Panc1 (cell line): ENCODE measurements at regions not wholly inside any gene's neighbourhood (a gene's known extent, or its start where the extent isn't known, plus 50 kb on each side); places are given as distances from the start of the nearest gene placed in this dataset.
"Not testable (repeated sequence)": the region's sequence is repeated elsewhere in the genome, so short reads cannot be mapped to it uniquely, and the experiment has no call there.

Source experiments
- ATAC-seq: fragments of 200-7000 bp; cut with Tn5 transposase; 2 replicates; pipeline ENCODE4 v1.9.1; 2020; ENCODE audit warnings: mild to moderate bottlenecking, moderate library complexity
- BruUV-seq: library from RNA; stranded (reverse); fragments of 400-500 nt; replicated peaks from 2 replicates; lab custom pipeline; 2021; lab: Mats Ljungman, UMichigan
- CTCF ChIA-PET: fragments of 300-600 bp; sonication (Branson Sonifier 250); formaldehyde crosslinking; loops from one replicate; lab custom pipeline; 2022; ENCODE audit warnings: antibody characterized with exemption; lab: Charles Lee
- POLR2A ChIA-PET: fragments of 300-600 bp; sonication (Branson Sonifier 250); formaldehyde crosslinking; loops from one replicate; lab custom pipeline; 2022; ENCODE audit warnings: antibody characterized with exemption; lab: Charles Lee
- DNase-seq: peaks from one replicate; pipeline ENCODE4 v3.0.0-alpha.2; 2010; ENCODE audit warnings: low read depth, low spot score
- H3K27ac ChIP-seq: 2 replicates; pipeline ENCODE4 v1.5.1; 2011; ENCODE audit warnings: mild to moderate bottlenecking, low read length, inconsistent platforms
- H3K27me3 ChIP-seq: fragments of 200-500 bp; sonication (Bioruptor generic); 2 replicates; pipeline ENCODE4 v1.6.0; 2014; ENCODE audit warnings: low read length, inconsistent platforms; ENCODE audit not compliant: control insufficient read depth, insufficient read depth
- H3K36me3 ChIP-seq: fragments of 200-500 bp; sonication (Bioruptor generic); 2 replicates; pipeline ENCODE4 v1.5.1; 2014; ENCODE audit warnings: inconsistent platforms, mild to moderate bottlenecking, low read length, moderate library complexity; ENCODE audit not compliant: control insufficient read depth, insufficient read depth
- H3K4me1 ChIP-seq: 2 replicates; pipeline ENCODE4 v1.5.1; 2011; ENCODE audit warnings: inconsistent platforms, mild to moderate bottlenecking, low read length, moderate library complexity; ENCODE audit not compliant: control insufficient read depth, insufficient read depth
- H3K4me3 ChIP-seq, 2 experiments: 2 replicates each; pipeline ENCODE4 v1.5.1; 2011 to 2012; ENCODE audit warnings: low read depth in 2 of 2, low read length in 2 of 2, mild to moderate bottlenecking in 2 of 2, inconsistent platforms in 1 of 2, moderate library complexity in 1 of 2
- H3K9me3 ChIP-seq: fragments of 200-500 bp; sonication (Bioruptor generic); 2 replicates; pipeline ENCODE4 v1.5.1; 2014; ENCODE audit warnings: low read depth, mild to moderate bottlenecking, inconsistent platforms, low read length, moderate library complexity; ENCODE audit not compliant: control insufficient read depth, insufficient read depth
- CTCF ChIP-seq: fragments of 450-650 bp; IDR thresholded peaks from 2 replicates; pipeline ENCODE4 v1.5.1; 2017; ENCODE audit warnings: mild to moderate bottlenecking
- POLR2AphosphoS5 ChIP-seq: IDR thresholded peaks from 2 replicates; pipeline ENCODE4 v1.6.1; 2012; ENCODE audit warnings: mild to moderate bottlenecking, low read depth, low read length, moderate library complexity
- SIN3A ChIP-seq: IDR thresholded peaks from 2 replicates; pipeline ENCODE4 v1.6.1; 2012; ENCODE audit warnings: low read depth, mild to moderate bottlenecking, low read length, moderate library complexity, borderline replicate concordance; ENCODE audit not compliant: insufficient read depth
- TCF7L2 ChIP-seq: IDR thresholded peaks from 2 replicates; pipeline ENCODE4 v1.6.1; 2011; ENCODE audit warnings: mild to moderate bottlenecking, low read depth, low read length, inconsistent platforms
- in situ Hi-C: cut with HindIII; loops from 2 replicates; pipeline ENCODE4 v1.10.0; 2016; ENCODE audit warnings: low sequenced_read_pairs, low pct_unique_long_range_greater_than_20kb
- intact Hi-C: fragments of 100-400 bp; cut with micrococcal nuclease; formaldehyde crosslinking; loops from one replicate; pipeline ENCODE4 v1.10.0; 2022; ENCODE audit not compliant: unreplicated experiment
- TF ChIP-seq, protein P1 (sequence below), 2 experiments: IDR thresholded peaks; 2 replicates each; pipeline ENCODE4 v1.6.1; 2011 to 2012; ENCODE audit warnings: low read depth in 2 of 2, control low read depth in 1 of 2, low read length in 1 of 2, mild to moderate bottlenecking in 1 of 2, moderate library complexity in 1 of 2; ENCODE audit not compliant: insufficient read depth in 1 of 2

DNA sequence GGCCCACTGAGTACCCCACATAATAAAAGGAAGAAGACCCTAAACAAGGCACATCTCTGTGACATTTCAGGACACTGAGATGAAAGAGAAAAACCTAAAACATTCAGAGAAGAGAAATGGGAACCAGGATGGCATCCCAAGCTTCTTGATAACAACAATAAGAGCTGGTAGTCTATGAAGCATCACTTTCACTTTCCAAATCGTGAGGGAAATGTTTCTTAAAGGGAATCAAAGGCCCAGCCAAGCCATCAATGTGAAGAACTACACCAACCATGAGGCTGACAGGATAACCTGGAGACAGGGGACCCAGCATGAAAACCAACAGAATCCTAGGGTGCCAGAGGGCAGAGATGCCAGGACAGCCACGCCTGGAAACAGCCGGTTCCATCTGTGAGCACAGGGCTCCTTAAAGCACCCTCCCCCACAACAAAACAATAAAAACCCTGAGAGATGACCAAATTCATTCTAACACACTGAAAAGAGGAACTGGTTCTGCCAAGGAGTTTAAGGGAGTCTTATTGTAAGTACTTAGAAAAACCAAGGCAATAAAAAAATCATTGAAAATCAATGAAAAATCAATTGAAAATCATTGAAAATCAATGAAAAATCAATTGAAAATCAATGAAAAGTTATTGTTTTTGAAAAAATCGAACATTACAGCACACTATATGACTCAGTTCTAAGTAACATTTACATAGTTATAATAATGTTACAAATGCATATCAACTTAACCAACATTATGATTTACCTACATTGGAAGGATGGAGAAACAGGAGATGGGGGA lies 141.5 kb upstream of the ERG start:
- peak overlapping the region; percentile 17; the same call in 1 of the 2 replicates for H3K27ac ChIP-seq
- no peak for ATAC-seq
- no peak for DNase-seq
- H3K9me3 ChIP-seq: no peaks in the 10 kb centered on the region
- CTCF ChIA-PET: no interaction called here
- intact Hi-C loops: no loop called here
- TF ChIP-seq CTCF (no peak), SIN3A (no peak), POLR2AphosphoS5 (no peak), TCF7L2 (no peak)
- TF ChIP-seq, protein P1, sequence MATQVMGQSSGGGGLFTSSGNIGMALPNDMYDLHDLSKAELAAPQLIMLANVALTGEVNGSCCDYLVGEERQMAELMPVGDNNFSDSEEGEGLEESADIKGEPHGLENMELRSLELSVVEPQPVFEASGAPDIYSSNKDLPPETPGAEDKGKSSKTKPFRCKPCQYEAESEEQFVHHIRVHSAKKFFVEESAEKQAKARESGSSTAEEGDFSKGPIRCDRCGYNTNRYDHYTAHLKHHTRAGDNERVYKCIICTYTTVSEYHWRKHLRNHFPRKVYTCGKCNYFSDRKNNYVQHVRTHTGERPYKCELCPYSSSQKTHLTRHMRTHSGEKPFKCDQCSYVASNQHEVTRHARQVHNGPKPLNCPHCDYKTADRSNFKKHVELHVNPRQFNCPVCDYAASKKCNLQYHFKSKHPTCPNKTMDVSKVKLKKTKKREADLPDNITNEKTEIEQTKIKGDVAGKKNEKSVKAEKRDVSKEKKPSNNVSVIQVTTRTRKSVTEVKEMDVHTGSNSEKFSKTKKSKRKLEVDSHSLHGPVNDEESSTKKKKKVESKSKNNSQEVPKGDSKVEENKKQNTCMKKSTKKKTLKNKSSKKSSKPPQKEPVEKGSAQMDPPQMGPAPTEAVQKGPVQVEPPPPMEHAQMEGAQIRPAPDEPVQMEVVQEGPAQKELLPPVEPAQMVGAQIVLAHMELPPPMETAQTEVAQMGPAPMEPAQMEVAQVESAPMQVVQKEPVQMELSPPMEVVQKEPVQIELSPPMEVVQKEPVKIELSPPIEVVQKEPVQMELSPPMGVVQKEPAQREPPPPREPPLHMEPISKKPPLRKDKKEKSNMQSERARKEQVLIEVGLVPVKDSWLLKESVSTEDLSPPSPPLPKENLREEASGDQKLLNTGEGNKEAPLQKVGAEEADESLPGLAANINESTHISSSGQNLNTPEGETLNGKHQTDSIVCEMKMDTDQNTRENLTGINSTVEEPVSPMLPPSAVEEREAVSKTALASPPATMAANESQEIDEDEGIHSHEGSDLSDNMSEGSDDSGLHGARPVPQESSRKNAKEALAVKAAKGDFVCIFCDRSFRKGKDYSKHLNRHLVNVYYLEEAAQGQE (IDR thresholded peaks at IDR 0.05; ENCODE audit: insufficient read depth in 1 of 2, low read depth in 2 of 2, low read length in 1 of 2): no peak
- BruUV-seq: no TSS peak
- no peaks in the 10 kb centered on the region for H3K4me1 ChIP-seq
- H3K27me3 ChIP-seq: no peaks in the 10 kb centered on the region
- in situ Hi-C loops: no loop called here
- POLR2A ChIA-PET: no interaction called here
- peak overlapping the region in 1 of 2 experiments; percentile 18; a peak in 1 of 4 replicates for H3K4me3 ChIP-seq
- H3K36me3 ChIP-seq: no peaks in the 10 kb centered on the region

DNA sequence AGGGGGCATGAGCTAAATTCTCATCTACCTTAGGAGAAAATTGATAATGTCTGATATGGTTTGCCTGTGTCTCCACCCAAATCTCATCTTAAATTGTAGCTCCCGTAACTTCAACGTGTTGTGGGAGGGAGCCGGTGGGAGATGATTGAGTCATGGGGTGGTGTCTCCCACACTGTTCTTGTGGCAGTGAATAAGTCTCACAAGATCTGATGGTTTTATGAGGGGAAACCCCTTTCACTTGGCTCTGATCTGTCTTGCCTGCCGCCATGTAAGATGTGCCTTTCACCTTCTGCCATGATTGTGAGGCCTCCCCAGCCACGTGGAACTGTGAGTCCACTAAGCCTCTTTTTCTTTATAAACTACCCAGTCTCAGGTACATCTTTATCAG lies 142.1 kb upstream of the ERG start:
- in situ Hi-C loops, BruUV-seq: not testable (repeated sequence)

GRCh38 chr21:38643404-38644023 lies 145.2 kb upstream of the ERG start:
- DNase-seq: no peak
- intact Hi-C loops: no loop called here
- CTCF ChIA-PET: no interaction called here

More for the DNA sequence above, 142.1 kb upstream of the ERG start:
- H3K27me3 ChIP-seq, H3K4me3 ChIP-seq, POLR2A ChIA-PET, H3K27ac ChIP-seq, CTCF ChIA-PET, ATAC-seq, H3K36me3 ChIP-seq, H3K9me3 ChIP-seq, intact Hi-C loops, DNase-seq, H3K4me1 ChIP-seq: not testable (repeated sequence)

More at GRCh38 chr21:38643404-38644023, 145.2 kb upstream of the ERG start:
- Histone ChIP-seq H3K36me3 (no peaks in the 10 kb centered on the region), H3K27me3 (no peaks in the 10 kb centered on the region), H3K4me3 (no peak overlapping the region), H3K9me3 (no peaks in the 10 kb centered on the region), H3K27ac (no peak overlapping the region), H3K4me1 (no peaks in the 10 kb centered on the region)
- no peak for ATAC-seq
- BruUV-seq: no TSS peak
- POLR2A ChIA-PET: no interaction called here
- in situ Hi-C loops: no loop called here
- no peak for TF ChIP-seq TCF7L2
- no peak for TF ChIP-seq POLR2AphosphoS5
- TF ChIP-seq CTCF: no peak
